ENCODE measurements at regions not wholly inside any gene's neighbourhood (a gene's known extent, or its start where the extent isn't known, plus 50 kb on each side); places are given as distances from the start of the nearest gene placed in this dataset.

DNA sequence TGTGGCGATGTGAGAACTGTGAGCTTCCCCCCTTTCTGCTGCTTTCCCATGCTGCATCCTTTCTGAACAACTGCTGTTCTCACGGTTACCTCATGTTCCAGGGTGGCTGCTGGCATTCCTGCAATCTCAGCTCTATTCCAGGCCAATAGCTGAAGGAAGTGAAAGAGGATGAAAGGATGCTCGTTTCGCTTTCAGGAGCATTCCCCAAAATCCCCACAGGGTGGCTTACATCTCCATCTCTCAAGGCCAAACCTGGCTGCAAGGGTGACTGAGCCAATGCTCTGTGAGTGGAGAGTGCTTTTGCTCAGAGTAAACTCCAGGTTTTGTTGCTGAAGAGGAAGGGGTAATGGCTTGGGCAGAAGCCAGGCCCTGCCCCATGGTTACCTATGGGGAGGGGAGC is 848.2 kb downstream of the BRD1 start:
- H3K27me3 ChIP-seq, result peaks cover 0 to 66% (median 12%) of the 10 kb centered on the region in 3 donors
- H3K27ac ChIP-seq, result no peak overlapping the region
- DNase-seq, result no peak
- WGBS, 5 donors, result 52 to 61% (median 54%) methylated on average over 4 of the region's 4 CpGs
- peaks cover 0 to 10% (median 6%) of the 10 kb centered on the region in 4 donors for H3K9me3 ChIP-seq
- TF ChIP-seq CTCF (IDR thresholded peaks at IDR 0.05), result no peak
- no peaks in the 10 kb centered on the region for H3K4me1 ChIP-seq
- H3K4me3 ChIP-seq, result no peak overlapping the region
- H3K36me3 ChIP-seq, result no peaks in the 10 kb centered on the region
- intact Hi-C loops (cut with DNase I; ENCODE audit: low total_unique reads), result no loop called here

DNA sequence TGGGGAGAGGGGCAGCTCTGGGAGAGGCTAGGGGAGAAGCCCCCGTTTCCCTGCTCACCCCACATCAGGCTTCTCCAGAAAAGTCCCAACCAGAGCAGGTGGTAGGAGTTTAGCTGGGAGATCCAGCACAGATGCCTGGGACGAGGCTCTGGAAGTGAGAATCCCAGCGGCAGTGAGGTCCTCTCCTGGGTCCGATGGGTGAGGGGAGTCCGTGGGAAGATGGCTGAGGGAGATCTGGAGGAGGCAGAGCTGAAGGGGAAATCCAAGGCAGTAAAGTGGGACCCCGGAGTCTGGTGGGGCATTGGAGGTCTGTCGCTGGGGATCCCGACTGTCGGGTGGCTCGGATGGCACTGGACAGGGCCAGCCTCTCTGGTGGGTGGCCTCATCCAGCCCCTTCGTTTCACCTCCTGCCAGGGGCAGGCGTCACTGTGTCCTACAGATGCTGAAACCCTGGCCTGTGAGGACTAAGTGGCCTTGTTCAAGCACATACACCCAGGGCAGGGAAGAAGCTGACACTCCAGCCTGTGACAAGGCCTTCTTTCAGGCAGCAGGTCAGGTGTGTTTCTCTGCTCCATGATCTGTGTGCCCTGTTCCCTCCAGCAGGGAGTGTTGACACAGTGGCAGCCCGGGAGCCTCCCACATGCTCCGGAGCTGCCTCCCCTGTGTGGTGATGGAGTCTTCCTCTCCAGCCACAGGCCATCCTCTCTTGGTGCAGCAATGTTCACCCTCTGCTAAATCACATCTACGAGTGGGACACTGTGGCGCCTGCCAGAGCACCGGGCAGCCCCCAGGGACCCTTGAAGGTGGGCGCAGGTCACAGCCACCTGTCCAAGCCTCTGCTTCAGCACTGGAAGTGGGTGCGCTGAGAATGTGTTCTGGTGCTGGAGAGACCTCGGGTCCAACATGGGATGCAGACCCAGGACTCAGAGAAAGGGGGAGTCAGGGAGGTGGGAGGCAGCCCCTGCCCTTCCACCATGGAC is 850.8 kb downstream of the BRD1 start:
- TF ChIP-seq CTCF (IDR thresholded peaks at IDR 0.05) (no peak), POLR2A (IDR thresholded peaks at IDR 0.05) (no peak), EP300 (IDR thresholded peaks at IDR 0.05) (no peak), POLR2AphosphoS5 (IDR thresholded peaks at IDR 0.05) (no peak)
- intact Hi-C loops (cut with DNase I; ENCODE audit: low total_unique reads), result no loop called here
- no peak for DNase-seq
- H3K4me1 ChIP-seq, result no peaks in the 10 kb centered on the region
- 63 to 80% (median 78%) methylated on average over 15 to 20 of the region's 20 CpGs for WGBS, 5 donors
- no peaks in the 10 kb centered on the region for H3K36me3 ChIP-seq
- no peak overlapping the region for H3K4me3 ChIP-seq
- H3K27ac ChIP-seq, result no peak overlapping the region
- peaks cover 0 to 10% (median 6%) of the 10 kb centered on the region in 4 donors for H3K9me3 ChIP-seq
- peaks cover 0 to 77% (median 12%) of the 10 kb centered on the region in 3 donors for H3K27me3 ChIP-seq

GRCh38 chr22:48975886-48976285 is 851.8 kb downstream of the BRD1 start:
- peaks cover 0 to 10% (median 6%) of the 10 kb centered on the region in 4 donors for H3K9me3 ChIP-seq
- DNase-seq, result no peak
- H3K36me3 ChIP-seq, result no peaks in the 10 kb centered on the region
- WGBS, 5 donors, result 51 to 63% (median 56%) methylated on average over 3 of the region's 3 CpGs
- H3K4me1 ChIP-seq, result no peaks in the 10 kb centered on the region
- intact Hi-C loops (cut with DNase I; ENCODE audit: low total_unique reads), result no loop called here
- H3K4me3 ChIP-seq, result no peak overlapping the region
- peaks cover 0 to 67% (median 12%) of the 10 kb centered on the region in 3 donors for H3K27me3 ChIP-seq
- TF ChIP-seq POLR2AphosphoS5 (IDR thresholded peaks at IDR 0.05), result no peak
- TF ChIP-seq CTCF (IDR thresholded peaks at IDR 0.05), result no peak
- no peak for TF ChIP-seq EP300 (IDR thresholded peaks at IDR 0.05)
- TF ChIP-seq POLR2A (IDR thresholded peaks at IDR 0.05), result no peak
- H3K27ac ChIP-seq, result no peak overlapping the region

DNA sequence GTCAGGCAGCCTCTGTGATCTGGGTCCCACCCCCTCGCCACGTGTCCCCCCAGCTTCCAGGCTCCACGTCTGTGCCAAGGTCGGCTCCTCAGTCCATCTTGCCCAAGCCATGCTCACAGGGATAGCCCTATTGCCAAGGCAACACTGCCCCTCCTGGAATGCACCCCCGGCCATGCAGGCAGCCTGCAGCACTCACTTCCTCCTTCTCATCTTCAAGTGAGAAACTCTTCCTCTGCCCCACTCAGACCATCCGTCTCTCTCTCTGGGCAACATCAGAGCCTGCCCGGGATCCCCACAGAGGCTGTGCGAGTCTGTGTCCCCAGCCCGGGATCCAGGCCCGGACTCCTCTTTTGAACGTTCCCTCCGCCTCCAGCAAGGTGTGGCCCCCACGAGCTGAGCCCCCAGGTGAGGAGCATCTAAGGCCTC is 852.3 kb downstream of the BRD1 start:
- H3K27me3 ChIP-seq, result peaks cover 0 to 62% (median 12%) of the 10 kb centered on the region in 3 donors
- H3K36me3 ChIP-seq, result no peaks in the 10 kb centered on the region
- DNase-seq, result no peak
- H3K27ac ChIP-seq, result no peak overlapping the region
- 72 to 75% (median 74%) methylated on average over 9 to 13 of the region's 13 CpGs for WGBS, 5 donors
- H3K4me1 ChIP-seq, result no peaks in the 10 kb centered on the region
- H3K4me3 ChIP-seq, result no peak overlapping the region
- intact Hi-C loops (cut with DNase I; ENCODE audit: low total_unique reads), result no loop called here
- H3K9me3 ChIP-seq, result peaks cover 0 to 10% (median 6%) of the 10 kb centered on the region in 4 donors
- TF ChIP-seq CTCF (IDR thresholded peaks at IDR 0.05) (no peak), POLR2A (IDR thresholded peaks at IDR 0.05) (no peak), POLR2AphosphoS5 (IDR thresholded peaks at IDR 0.05) (no peak), EP300 (IDR thresholded peaks at IDR 0.05) (no peak)
